ENCODE measurements at regions not wholly inside any gene's neighbourhood (a gene's known extent, or its start where the extent isn't known, plus 50 kb on each side); places are given as distances from the start of the nearest gene placed in this dataset.

GRCh38 chr15:69860321-69860720, 237.4 kb downstream of the TLE3 start:
- Histone ChIP-seq H3K27me3 (replicated peaks; ENCODE audit: insufficient read depth) (peaks cover 2% of the 10 kb centered on the region), H3K27ac (no peak overlapping the region), H3K4me1 (replicated peaks) (no peaks in the 10 kb centered on the region), H3K9me3 (no peaks in the 10 kb centered on the region), H3K36me3 (no peaks in the 10 kb centered on the region), H3K4me3 (no peak overlapping the region)
- no peak for DNase-seq (ENCODE audit: low spot score)
- 95% methylated on average over 7 of the region's 7 CpGs for WGBS
- intact Hi-C loops (cut with DNase I) = no loop called here
- TF ChIP-seq POLR2AphosphoS5 (IDR thresholded peaks at IDR 0.05) (no peak), POLR2A (IDR thresholded peaks at IDR 0.05) (no peak)
- TF ChIP-seq, protein P1, sequence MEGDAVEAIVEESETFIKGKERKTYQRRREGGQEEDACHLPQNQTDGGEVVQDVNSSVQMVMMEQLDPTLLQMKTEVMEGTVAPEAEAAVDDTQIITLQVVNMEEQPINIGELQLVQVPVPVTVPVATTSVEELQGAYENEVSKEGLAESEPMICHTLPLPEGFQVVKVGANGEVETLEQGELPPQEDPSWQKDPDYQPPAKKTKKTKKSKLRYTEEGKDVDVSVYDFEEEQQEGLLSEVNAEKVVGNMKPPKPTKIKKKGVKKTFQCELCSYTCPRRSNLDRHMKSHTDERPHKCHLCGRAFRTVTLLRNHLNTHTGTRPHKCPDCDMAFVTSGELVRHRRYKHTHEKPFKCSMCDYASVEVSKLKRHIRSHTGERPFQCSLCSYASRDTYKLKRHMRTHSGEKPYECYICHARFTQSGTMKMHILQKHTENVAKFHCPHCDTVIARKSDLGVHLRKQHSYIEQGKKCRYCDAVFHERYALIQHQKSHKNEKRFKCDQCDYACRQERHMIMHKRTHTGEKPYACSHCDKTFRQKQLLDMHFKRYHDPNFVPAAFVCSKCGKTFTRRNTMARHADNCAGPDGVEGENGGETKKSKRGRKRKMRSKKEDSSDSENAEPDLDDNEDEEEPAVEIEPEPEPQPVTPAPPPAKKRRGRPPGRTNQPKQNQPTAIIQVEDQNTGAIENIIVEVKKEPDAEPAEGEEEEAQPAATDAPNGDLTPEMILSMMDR (IDR thresholded peaks at IDR 0.05) = no peak

DNA sequence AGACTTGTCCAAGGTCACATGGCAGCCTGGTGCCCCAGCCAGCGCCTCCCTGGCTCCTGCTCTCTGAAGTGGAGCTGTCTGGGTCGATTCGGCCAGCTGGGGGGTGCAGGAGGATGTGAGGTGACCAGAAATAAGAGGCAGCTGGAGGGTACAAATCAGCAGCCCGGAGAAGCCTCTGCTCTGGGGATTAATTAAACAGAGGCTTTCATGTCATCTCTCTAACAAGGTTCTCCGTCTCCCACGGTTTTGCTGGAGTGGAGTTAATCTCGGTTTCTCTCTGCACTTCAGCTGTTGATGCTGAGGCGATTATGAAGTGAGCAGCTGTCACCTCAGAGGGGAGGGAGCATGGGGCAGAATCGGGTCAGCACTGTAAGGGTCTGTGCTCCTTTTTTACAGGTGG, 236.8 kb downstream of the TLE3 start:
- Histone ChIP-seq H3K27me3 (replicated peaks; ENCODE audit: insufficient read depth) (peaks cover 2% of the 10 kb centered on the region), H3K4me3 (no peak overlapping the region), H3K9me3 (no peaks in the 10 kb centered on the region), H3K27ac (no peak overlapping the region), H3K36me3 (no peaks in the 10 kb centered on the region), H3K4me1 (replicated peaks) (no peaks in the 10 kb centered on the region)
- no peak for TF ChIP-seq POLR2AphosphoS5 (IDR thresholded peaks at IDR 0.05)
- TF ChIP-seq, protein P1 (IDR thresholded peaks at IDR 0.05) = no peak
- TF ChIP-seq POLR2A (IDR thresholded peaks at IDR 0.05) = no peak
- DNase-seq (ENCODE audit: low spot score) = no peak
- intact Hi-C loops (cut with DNase I) = no loop called here
- 84% methylated on average over 9 of the region's 9 CpGs for WGBS

GRCh38 chr15:69861331-69862171, 236.2 kb downstream of the TLE3 start:
- no peaks in the 10 kb centered on the region for H3K4me1 ChIP-seq (replicated peaks)
- TF ChIP-seq, protein P1 (IDR thresholded peaks at IDR 0.05) = no peak
- TF ChIP-seq POLR2A (IDR thresholded peaks at IDR 0.05) (no peak), POLR2AphosphoS5 (IDR thresholded peaks at IDR 0.05) (no peak)
- no peak for DNase-seq (ENCODE audit: low spot score)
- no peak overlapping the region for H3K4me3 ChIP-seq
- intact Hi-C loops (cut with DNase I) = no loop called here
- no peaks in the 10 kb centered on the region for H3K36me3 ChIP-seq
- H3K27me3 ChIP-seq (replicated peaks; ENCODE audit: insufficient read depth) = peaks cover 2% of the 10 kb centered on the region
- no peak overlapping the region for H3K27ac ChIP-seq
- WGBS = 60% methylated on average over 8 of the region's 8 CpGs
- H3K9me3 ChIP-seq = no peaks in the 10 kb centered on the region

- Histone ChIP-seq H3K9me3 (no peaks in the 10 kb centered on the region), H3K27ac (no peak overlapping the region), H3K27me3 (replicated peaks; ENCODE audit: insufficient read depth) (peaks cover 2% of the 10 kb centered on the region), H3K4me3 (no peak overlapping the region), H3K4me1 (replicated peaks) (no peaks in the 10 kb centered on the region), H3K36me3 (no peaks in the 10 kb centered on the region)
- TF ChIP-seq POLR2AphosphoS5 (IDR thresholded peaks at IDR 0.05) (no peak), POLR2A (IDR thresholded peaks at IDR 0.05) (no peak)
- TF ChIP-seq, protein P1 (IDR thresholded peaks at IDR 0.05) = no peak
- 69% methylated on average over 4 of the region's 4 CpGs for WGBS
- intact Hi-C loops (cut with DNase I) = no loop called here
- no peak for DNase-seq (ENCODE audit: low spot score)
Observed at GRCh38 chr15:69862540-69862939, 235.2 kb downstream of the TLE3 start.

- DNase-seq (ENCODE audit: low spot score) = no peak
- Histone ChIP-seq H3K9me3 (no peaks in the 10 kb centered on the region), H3K4me1 (replicated peaks) (no peaks in the 10 kb centered on the region), H3K27ac (no peak overlapping the region), H3K27me3 (replicated peaks; ENCODE audit: insufficient read depth) (peaks cover 2% of the 10 kb centered on the region), H3K36me3 (no peaks in the 10 kb centered on the region), H3K4me3 (no peak overlapping the region)
- intact Hi-C loops (cut with DNase I) = no loop called here
- TF ChIP-seq POLR2AphosphoS5 (IDR thresholded peaks at IDR 0.05) = no peak
- TF ChIP-seq POLR2A (IDR thresholded peaks at IDR 0.05) = no peak
- TF ChIP-seq, protein P1 (IDR thresholded peaks at IDR 0.05) = no peak
- WGBS = 74% methylated on average over 2 of the region's 2 CpGs
Observed at GRCh38 chr15:69863446-69863845, 234.3 kb downstream of the TLE3 start.

Measured in prostate gland (tissue), 2 donors.